ENCODE measurements at regions not wholly inside any gene's neighbourhood (a gene's known extent, or its start where the extent isn't known, plus 50 kb on each side); places are given as distances from the start of the nearest gene placed in this dataset.

- no peak overlapping the region for H3K4me3 ChIP-seq (ENCODE audit: extremely low read depth in 1 of 4, insufficient read depth in 2 of 4, low read depth in 3 of 4, low read length in 4 of 4)
- no peaks in the 10 kb centered on the region for H3K23me2 ChIP-seq (ENCODE audit: low read depth, low read length)
- H3K79me2 ChIP-seq (ENCODE audit: control insufficient read depth in 1 of 2, insufficient read depth in 2 of 2, low read length in 2 of 2): no peaks in the 10 kb centered on the region
- H3K9ac ChIP-seq (replicated peaks in 1 of 4; ENCODE audit: extremely low read depth in 1 of 4, low read depth in 3 of 4, low read length in 3 of 4): peak overlapping the region in 1 of 4 experiments; percentile 19; a peak in 1 of 7 replicates
- no peak overlapping the region for H3K27ac ChIP-seq (ENCODE audit: low read depth, low read length)
- H4K20me1 ChIP-seq (replicated peaks in 1 of 2; ENCODE audit: control insufficient read depth in 1 of 2, insufficient read depth in 2 of 2, low read length in 2 of 2): no peaks in the 10 kb centered on the region
- H4K5ac ChIP-seq (ENCODE audit: insufficient read length, low read depth, low read length): no peak overlapping the region
- FAIRE-seq (no peak), DNase-seq (ENCODE audit: low read depth in 1 of 2, low spot score in 2 of 2) (no peak)
- no peak overlapping the region for H3K18ac ChIP-seq (ENCODE audit: extremely low read depth, low read length)
- H3K27me3 ChIP-seq (replicated peaks in 1 of 4; ENCODE audit: control insufficient read depth in 3 of 4, extremely low read depth in 1 of 4, insufficient read depth in 3 of 4, low read length in 3 of 4): no peaks in the 10 kb centered on the region
- H2BK12ac ChIP-seq (ENCODE audit: low read depth, low read length): no peak overlapping the region
- H3K79me1 ChIP-seq (ENCODE audit: low read depth, low read length): no peaks in the 10 kb centered on the region
- no peak overlapping the region for H3K56ac ChIP-seq (replicated peaks; ENCODE audit: insufficient read length, low read depth, low read length)
- no peak overlapping the region for H2BK15ac ChIP-seq (ENCODE audit: low read length)
- peaks cover 4 to 14% (median 6%) of the 10 kb centered on the region in 4 experiments; a peak in 5 of 7 replicates for H3K4me1 ChIP-seq (replicated peaks in 1 of 4; ENCODE audit: control insufficient read depth in 3 of 4, insufficient read depth in 4 of 4, low read length in 3 of 4)
- no peak overlapping the region for H2AK5ac ChIP-seq (ENCODE audit: low read depth, low read length)
- no peak overlapping the region for H4K8ac ChIP-seq (ENCODE audit: extremely low read depth, insufficient read depth, low read length)
- H3K36me3 ChIP-seq (ENCODE audit: control insufficient read depth in 2 of 4, insufficient read depth in 4 of 4, low read length in 3 of 4): no peaks in the 10 kb centered on the region
- H3K23ac ChIP-seq (ENCODE audit: insufficient read length): no peak overlapping the region
- no peak overlapping the region for H4K91ac ChIP-seq (replicated peaks; ENCODE audit: insufficient read length, low read length)
- peak overlapping the region; percentile 5; the same call in 1 of the 2 replicates for H2AFZ ChIP-seq (ENCODE audit: low read length)
- H3K4ac ChIP-seq (replicated peaks; ENCODE audit: insufficient read length, low read depth, low read length): no peak overlapping the region
- no peak overlapping the region for H3K14ac ChIP-seq (ENCODE audit: insufficient read length)
- H2BK120ac ChIP-seq (replicated peaks; ENCODE audit: low read depth, low read length): no peak overlapping the region
- POLR2A ChIA-PET (ENCODE audit: partially characterized antibody): no interaction called here
- H3K4me2 ChIP-seq (ENCODE audit: insufficient read depth in 1 of 2, low read depth in 2 of 2, low read length in 2 of 2): no peak overlapping the region
- CTCF ChIA-PET (ENCODE audit: partially characterized antibody): interaction anchor here (0.9 to 7.6 kb wide), 5 partner anchors 11 to 83 kb away, joined by 3 to 49 read pairs (median 11); no protein-coding TSS in a partner anchor
- no peak overlapping the region for H2BK5ac ChIP-seq (ENCODE audit: low read depth, low read length)
- H2BK20ac ChIP-seq (ENCODE audit: low read length): no peak overlapping the region
- 89% methylated on average over 11 of the region's 11 CpGs; no CpG with 5 or more reads in 1 of the 2 experiments for WGBS, 2 experiments (ENCODE audit: extremely low coverage in 1 of 2, insufficient coverage in 1 of 2, insufficient read length in 1 of 2, insufficient replicate concordance in 2 of 2, low coverage in 1 of 2, low lambda C conversion rate in 2 of 2, missing lambda C conversion rate in 1 of 2)
- H3K9me3 ChIP-seq (ENCODE audit: insufficient read depth in 2 of 2, low read depth in 1 of 2, low read length in 1 of 2): no peaks in the 10 kb centered on the region
- TF ChIP-seq HDAC2 (IDR thresholded peaks at IDR 0.05; ENCODE audit: borderline replicate concordance in 1 of 2, low read depth in 2 of 2, low read length in 2 of 2): no peak
- TF ChIP-seq EGR1 (IDR thresholded peaks at IDR 0.05; ENCODE audit: borderline replicate concordance, low read depth, low read length): no peak
- TF ChIP-seq EP300 (IDR thresholded peaks at IDR 0.05; ENCODE audit: borderline replicate concordance in 1 of 2, low read depth in 2 of 2, low read length in 2 of 2): no peak
- no peak for TF ChIP-seq JUND (IDR thresholded peaks at IDR 0.05; ENCODE audit: low read length)
- TF ChIP-seq ZNF274 (IDR thresholded peaks at IDR 0.05; ENCODE audit: borderline replicate concordance, extremely low read depth, low read length): no peak
- no peak for TF ChIP-seq CBX5 (IDR thresholded peaks at IDR 0.05; ENCODE audit: low read depth, low read length)
- TF ChIP-seq POLR2A (IDR thresholded peaks at IDR 0.05; ENCODE audit: control extremely low read depth in 1 of 2, low read depth in 2 of 2, low read length in 2 of 2): no peak
- TF ChIP-seq GABPA (IDR thresholded peaks at IDR 0.05; ENCODE audit: borderline replicate concordance, insufficient read depth, low read length): no peak
- TF ChIP-seq MAFK (IDR thresholded peaks at IDR 0.05; ENCODE audit: low read depth, low read length): no peak
- no peak for TF ChIP-seq BRCA1 (IDR thresholded peaks at IDR 0.05; ENCODE audit: low read depth, low read length)
- TF ChIP-seq CHD1 (IDR thresholded peaks at IDR 0.05; ENCODE audit: low read depth, low read length): no peak
- no peak for TF ChIP-seq CHD2 (IDR thresholded peaks at IDR 0.05; ENCODE audit: low read length)
- TF ChIP-seq CEBPB (IDR thresholded peaks at IDR 0.05; ENCODE audit: low read depth, low read length): no peak
Measured at GRCh38 chr6:25002326-25003091, 66.7 kb upstream of the RIPOR2 start.

Measured in H1 (cell line).